GM18517 (cell line): ENCODE measurements at regions not wholly inside any gene's neighbourhood (a gene's known extent, or its start where the extent isn't known, plus 50 kb on each side); places are given as distances from the start of the nearest gene placed in this dataset.

Source experiments
- ATAC-seq: cut with Tn5 transposase; IDR thresholded peaks from one replicate; pipeline ENCODE4 v1.9.1; 2021; ENCODE audit warnings: mild to moderate bottlenecking, moderate library complexity; ENCODE audit not compliant: unreplicated experiment

GRCh38 chr5:166356096-166356495 is 1935.3 kb upstream of the WWC1 start:
- ATAC-seq, result no peak

- ATAC-seq, result no peak
Measured at GRCh38 chr5:166358127-166358830, 1933.2 kb upstream of the WWC1 start.

GRCh38 chr5:166363087-166363760 is 1928.2 kb upstream of the WWC1 start:
- no peak for ATAC-seq

- no peak for ATAC-seq
Measured at GRCh38 chr5:166365164-166365563, 1926.3 kb upstream of the WWC1 start.

- no peak for ATAC-seq
Measured at GRCh38 chr5:166367391-166367790, 1924.1 kb upstream of the WWC1 start.

- no peak for ATAC-seq
Measured at GRCh38 chr5:166369346-166369745, 1922.1 kb upstream of the WWC1 start.

GRCh38 chr5:166369807-166370206 is 1921.6 kb upstream of the WWC1 start:
- no peak for ATAC-seq

GRCh38 chr5:166370928-166371690 is 1920.3 kb upstream of the WWC1 start:
- no peak for ATAC-seq

GRCh38 chr5:166373817-166374216 is 1917.6 kb upstream of the WWC1 start:
- ATAC-seq, result no peak

- ATAC-seq, result no peak
Measured at GRCh38 chr5:166377756-166378155, 1913.7 kb upstream of the WWC1 start.

DNA sequence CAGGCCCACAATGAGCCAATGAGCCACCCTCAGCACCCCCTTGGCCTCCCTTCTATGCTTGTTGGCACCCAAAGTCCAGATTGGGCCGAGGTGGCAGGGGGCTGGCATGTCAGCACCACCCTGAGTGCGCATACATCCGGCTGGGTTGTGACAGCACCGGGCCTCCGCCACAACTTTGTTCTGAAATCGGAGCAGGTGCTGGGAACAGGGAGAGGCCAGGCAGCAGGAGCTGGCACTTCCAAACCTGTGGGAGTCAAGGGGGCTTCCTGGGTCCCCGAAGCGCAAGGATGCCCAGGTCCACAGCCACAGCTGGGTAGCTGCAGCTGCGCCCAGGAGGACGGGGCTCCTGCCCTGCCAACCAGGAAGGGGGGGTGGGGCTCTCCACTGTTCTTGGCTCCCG is 1911.9 kb upstream of the WWC1 start:
- no peak for ATAC-seq

- no peak for ATAC-seq
Measured at GRCh38 chr5:166382031-166382430, 1909.4 kb upstream of the WWC1 start.

- ATAC-seq, result no peak
Measured at GRCh38 chr5:166398131-166398530, 1893.3 kb upstream of the WWC1 start.

DNA sequence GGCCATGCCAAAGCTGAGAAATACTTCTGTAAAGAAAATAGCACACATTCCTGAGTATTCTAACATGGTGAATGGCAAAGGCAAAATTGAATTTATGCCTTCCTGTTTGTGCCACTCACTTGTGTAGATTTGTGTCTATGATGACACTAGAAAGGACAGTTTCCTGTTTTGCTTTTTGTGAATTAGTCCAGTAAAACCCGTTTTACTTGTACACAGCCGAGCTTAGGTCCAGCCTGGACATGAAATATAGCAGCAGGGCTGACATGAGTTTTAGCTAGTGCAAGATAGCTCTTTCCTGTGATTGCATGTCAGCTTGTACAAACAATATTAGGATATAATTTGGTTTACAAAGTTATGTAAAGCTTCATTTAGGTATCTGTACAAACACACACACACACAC is 1891.7 kb upstream of the WWC1 start:
- ATAC-seq, result no peak

DNA sequence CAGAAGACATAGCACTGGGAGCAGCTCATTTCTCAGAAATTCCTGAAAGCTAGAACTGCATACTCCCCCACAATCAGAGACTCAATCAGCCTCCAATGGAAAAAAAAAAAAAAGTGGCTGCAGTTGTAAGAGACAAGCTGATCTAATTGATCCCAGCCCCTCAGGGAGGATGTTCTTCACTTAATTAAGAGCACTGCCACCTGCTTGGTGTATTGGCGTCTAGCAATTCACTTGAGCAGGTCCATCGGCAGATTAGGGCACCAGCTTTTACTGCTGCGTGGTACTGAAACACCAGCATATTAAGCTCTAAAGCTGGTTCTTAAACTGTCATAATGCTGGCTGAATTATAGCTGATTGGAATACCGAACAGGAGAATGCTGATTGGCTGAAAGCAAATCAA is 1890.1 kb upstream of the WWC1 start:
- no peak for ATAC-seq

- ATAC-seq, result no peak
Measured at GRCh38 chr5:166412191-166412590, 1879.3 kb upstream of the WWC1 start.

DNA sequence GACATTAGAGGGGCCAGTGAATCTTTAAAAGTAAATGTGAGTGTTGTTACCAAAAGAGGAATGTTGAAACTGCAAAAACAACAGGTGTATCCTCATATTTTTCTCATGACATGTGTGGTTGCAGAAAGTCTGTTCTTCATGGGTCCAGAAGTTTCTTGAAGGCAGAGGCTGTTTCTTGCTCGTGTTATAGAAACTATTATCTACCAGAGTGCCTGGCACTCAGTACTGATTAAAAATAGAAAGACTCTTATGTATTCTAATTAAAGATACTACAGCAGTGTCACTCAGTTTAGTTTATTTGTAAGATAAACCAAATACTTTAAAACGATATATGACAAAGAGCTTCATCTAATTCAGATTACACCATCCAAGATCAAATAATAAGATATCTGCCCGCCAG is 1864.2 kb upstream of the WWC1 start:
- ATAC-seq, result no peak

DNA sequence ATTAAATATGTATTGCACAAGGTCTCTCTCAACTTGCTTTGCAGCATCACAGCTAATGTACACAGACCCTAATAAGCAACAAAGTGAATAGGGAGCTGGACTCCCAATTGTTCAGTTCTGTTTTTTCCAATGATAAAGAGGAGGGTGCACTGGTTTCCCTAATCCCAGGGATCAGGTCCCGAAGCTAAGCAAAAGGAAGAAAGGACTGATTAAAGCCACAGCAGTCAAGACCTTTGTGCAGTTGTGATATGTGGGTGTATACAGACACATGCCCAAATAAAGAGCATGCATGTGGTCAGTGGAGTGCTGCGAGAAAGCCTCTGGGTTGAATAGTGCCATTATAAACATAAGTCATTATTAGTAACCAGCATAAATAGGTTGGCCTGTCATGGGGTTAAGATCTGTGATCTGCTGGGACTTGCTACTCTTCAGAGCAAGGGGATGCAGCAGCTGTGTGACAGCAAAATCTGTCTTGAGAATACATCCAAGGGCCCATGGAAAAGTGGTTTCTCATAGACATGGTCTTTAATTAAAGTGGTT is 1863.1 kb upstream of the WWC1 start:
- ATAC-seq, result no peak

DNA sequence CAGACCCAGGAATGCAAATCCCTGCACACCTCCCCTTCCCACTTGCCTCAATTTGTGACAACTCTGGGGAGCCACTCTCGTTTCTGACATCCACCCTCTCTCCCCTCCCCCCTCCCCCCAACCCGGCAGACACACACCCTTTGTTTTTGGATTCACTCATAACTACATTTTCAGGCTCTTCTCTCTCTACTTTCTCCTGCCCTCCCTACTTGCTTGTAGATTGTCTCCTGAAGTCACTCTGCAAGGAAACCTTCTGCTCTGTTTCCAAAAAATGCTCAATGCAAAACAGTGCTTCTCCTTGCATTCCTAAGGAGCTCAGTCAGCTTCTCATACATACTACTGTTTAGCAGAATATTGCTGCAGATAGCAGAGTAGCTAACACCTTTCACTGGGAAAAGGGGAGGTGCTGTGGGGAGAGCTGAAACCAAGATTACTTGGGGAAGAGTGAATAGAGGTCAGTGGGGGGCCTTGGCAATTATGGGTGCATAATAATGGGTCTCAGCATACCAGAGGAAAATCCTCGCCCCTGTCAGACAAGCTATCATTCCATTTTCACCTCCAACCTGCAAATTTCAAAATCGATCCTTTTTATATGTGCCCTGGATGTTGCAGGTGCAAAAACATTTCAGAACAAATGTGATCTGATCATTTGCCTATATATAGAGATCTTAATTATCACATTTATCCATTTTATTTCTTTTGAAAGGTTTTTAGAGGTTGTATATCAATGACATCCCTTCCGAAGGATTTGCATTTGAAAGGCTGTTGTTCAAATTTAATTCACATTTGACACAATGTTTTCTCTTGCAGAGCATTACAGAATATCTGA is 1860.7 kb upstream of the WWC1 start:
- no peak for ATAC-seq

DNA sequence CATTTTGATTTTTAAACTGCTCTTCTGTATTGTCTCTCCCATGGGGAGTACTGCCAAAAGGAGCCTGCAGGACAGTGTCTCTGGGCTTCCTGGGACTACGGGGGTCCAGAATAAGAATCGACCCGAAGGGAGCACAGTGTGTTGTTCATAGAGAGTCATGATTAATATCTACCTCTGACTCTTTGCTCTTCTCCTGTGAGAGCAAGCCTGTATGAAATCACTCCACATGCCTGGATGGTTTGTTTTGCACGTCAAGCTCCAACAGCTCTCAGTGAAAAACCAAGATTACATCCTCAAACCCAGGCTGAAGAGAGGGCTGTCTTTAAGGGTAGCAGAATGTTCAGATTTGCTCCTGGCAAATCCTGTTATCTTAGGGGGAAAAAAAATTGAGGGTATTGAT is 1860.0 kb upstream of the WWC1 start:
- ATAC-seq, result no peak

DNA sequence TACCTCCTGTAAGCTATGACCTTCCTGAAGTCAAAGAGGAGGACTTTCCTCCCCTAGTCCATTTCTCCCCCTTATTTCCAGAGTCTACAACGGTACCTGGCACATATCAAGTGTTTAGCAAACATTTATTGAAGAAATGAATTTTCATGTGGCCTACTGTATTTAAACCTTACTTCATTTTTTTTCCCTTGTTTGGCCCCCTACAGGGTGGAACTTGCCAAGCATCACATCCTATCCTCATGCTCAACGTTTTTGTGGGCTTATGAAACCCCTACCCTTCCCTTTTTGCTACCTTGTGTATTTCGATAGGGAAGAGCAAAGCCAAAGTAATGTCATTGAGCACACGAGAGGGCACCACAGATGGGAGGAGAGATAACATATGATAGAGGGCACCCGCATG is 1857.8 kb upstream of the WWC1 start:
- ATAC-seq, result no peak
